SK-N-SH treated with all-trans-retinoic acid at 6 μM for 48 hours (cell line): ENCODE measurements at regions not wholly inside any gene's neighbourhood (a gene's known extent, or its start where the extent isn't known, plus 50 kb on each side); places are given as distances from the start of the nearest gene placed in this dataset.

ENCODE experiments used
- ARNTL ChIP-seq: fragments of 450-650 bp; formaldehyde crosslinking; IDR thresholded peaks from 2 replicates; pipeline ENCODE4 v1.5.0; 2020; ENCODE audit warnings: low read depth, mild to moderate bottlenecking, moderate library complexity, borderline replicate concordance
- CREB5 ChIP-seq: fragments of 250-450 bp; sonication (Bioruptor Pico); IDR thresholded peaks from 2 replicates; pipeline ENCODE4 v1.5.1; 2020; ENCODE audit warnings: low read depth, mild to moderate bottlenecking, moderate library complexity
- ESRRG ChIP-seq: fragments of 250-450 bp; sonication (Bioruptor Pico); IDR thresholded peaks from 2 replicates; pipeline ENCODE4 v1.6.1; 2021; ENCODE audit warnings: mild to moderate bottlenecking
- GLIS3 ChIP-seq: fragments of 250-450 bp; sonication (Bioruptor Pico); IDR thresholded peaks from 2 replicates; pipeline ENCODE4 v1.5.0; 2020; ENCODE audit warnings: mild to moderate bottlenecking, moderate library complexity
- ISL1 ChIP-seq: fragments of 250-450 bp; sonication (Bioruptor Pico); IDR thresholded peaks from 2 replicates; pipeline ENCODE4 v2.1.2; 2022; ENCODE audit warnings: mild to moderate bottlenecking, moderate library complexity
- OSR1 ChIP-seq: fragments of 250-450 bp; sonication (Bioruptor Pico); IDR thresholded peaks from 2 replicates; pipeline ENCODE4 v1.8.0; 2022; ENCODE audit warnings: moderate library complexity, mild to moderate bottlenecking, inconsistent platforms
- PATZ1 ChIP-seq: fragments of 250-450 bp; sonication (Bioruptor Pico); IDR thresholded peaks from 2 replicates; pipeline ENCODE4 v1.8.0; 2020; ENCODE audit warnings: mild to moderate bottlenecking, moderate library complexity, borderline replicate concordance
- POU6F1 ChIP-seq: fragments of 250-450 bp; sonication (Bioruptor Pico); IDR thresholded peaks from 2 replicates; pipeline ENCODE4 v1.8.0; 2021; ENCODE audit warnings: low read depth, mild to moderate bottlenecking, moderate library complexity, borderline replicate concordance
- PPARA ChIP-seq: fragments of 250-450 bp; sonication (Bioruptor Pico); IDR thresholded peaks from 2 replicates; pipeline ENCODE4 v1.5.0; 2020; ENCODE audit warnings: mild to moderate bottlenecking, borderline replicate concordance
- RARB ChIP-seq: fragments of 250-450 bp; sonication (Bioruptor Pico); IDR thresholded peaks from 2 replicates; pipeline ENCODE4 v1.8.0; 2021; ENCODE audit warnings: mild to moderate bottlenecking, moderate library complexity
- TOX ChIP-seq: fragments of 250-450 bp; sonication (Bioruptor Pico); IDR thresholded peaks from 2 replicates; pipeline ENCODE4 v1.8.0; 2021; ENCODE audit warnings: mild to moderate bottlenecking, moderate library complexity, borderline replicate concordance
- ZFP3 ChIP-seq: fragments of 250-450 bp; sonication (Bioruptor Pico); IDR thresholded peaks from 2 replicates; pipeline ENCODE4 v1.5.0; 2020; ENCODE audit warnings: mild to moderate bottlenecking, moderate library complexity
- ZFP30 ChIP-seq: fragments of 450-650 bp; formaldehyde crosslinking; IDR thresholded peaks from 2 replicates; pipeline ENCODE4 v1.5.0; 2022; ENCODE audit warnings: mild to moderate bottlenecking, moderate library complexity

- TF ChIP-seq CREB5 (CRISPR knock-in tag) (no peak), ZFP3 (no peak), RARB (no peak), POU6F1 (CRISPR knock-in tag) (no peak), ARNTL (CRISPR knock-in tag) (no peak), OSR1 (CRISPR knock-in tag) (no peak), PPARA (CRISPR knock-in tag) (no peak), PATZ1 (CRISPR knock-in tag) (no peak), ESRRG (CRISPR knock-in tag) (no peak), GLIS3 (CRISPR knock-in tag) (no peak), TOX (CRISPR knock-in tag) (no peak), ISL1 (no peak), ZFP30 (CRISPR knock-in tag) (no peak)
Measured at GRCh38 chr1:227465256-227465655, 98.1 kb upstream of the ZNF678 start.
